IPS-NIHi7 (cell line): ENCODE measurements at regions not wholly inside any gene's neighbourhood (a gene's known extent, or its start where the extent isn't known, plus 50 kb on each side); places are given as distances from the start of the nearest gene placed in this dataset.
"Not testable (repeated sequence)": the region's sequence is repeated elsewhere in the genome, so short reads cannot be mapped to it uniquely, and the experiment has no call there.

Source experiments
- DNase-seq: peaks from one replicate; pipeline ENCODE4 v3.0.0; 2012; ENCODE audit warnings: mixed read lengths; ENCODE audit errors: extremely low spot score

DNA sequence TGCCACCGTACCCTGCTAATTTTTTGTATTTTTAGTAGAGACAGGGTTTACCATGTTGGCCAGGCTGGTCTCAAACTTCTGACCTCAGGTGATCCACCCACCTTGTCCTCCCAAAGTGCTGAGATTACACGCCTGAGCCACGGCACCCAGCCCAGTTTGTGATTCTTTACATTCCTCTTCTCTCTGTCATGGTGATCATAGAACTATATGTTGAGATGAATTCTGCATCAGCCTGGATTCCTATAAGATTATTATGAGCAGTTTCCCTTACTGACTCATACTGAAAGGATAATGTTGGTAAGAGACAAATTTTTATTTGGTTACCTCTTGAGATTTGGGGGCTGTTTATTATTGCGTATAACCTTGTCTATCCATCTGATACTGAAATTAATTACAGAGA is 121.5 kb upstream of the CSNK1A1L start:
- no peak for DNase-seq

DNA sequence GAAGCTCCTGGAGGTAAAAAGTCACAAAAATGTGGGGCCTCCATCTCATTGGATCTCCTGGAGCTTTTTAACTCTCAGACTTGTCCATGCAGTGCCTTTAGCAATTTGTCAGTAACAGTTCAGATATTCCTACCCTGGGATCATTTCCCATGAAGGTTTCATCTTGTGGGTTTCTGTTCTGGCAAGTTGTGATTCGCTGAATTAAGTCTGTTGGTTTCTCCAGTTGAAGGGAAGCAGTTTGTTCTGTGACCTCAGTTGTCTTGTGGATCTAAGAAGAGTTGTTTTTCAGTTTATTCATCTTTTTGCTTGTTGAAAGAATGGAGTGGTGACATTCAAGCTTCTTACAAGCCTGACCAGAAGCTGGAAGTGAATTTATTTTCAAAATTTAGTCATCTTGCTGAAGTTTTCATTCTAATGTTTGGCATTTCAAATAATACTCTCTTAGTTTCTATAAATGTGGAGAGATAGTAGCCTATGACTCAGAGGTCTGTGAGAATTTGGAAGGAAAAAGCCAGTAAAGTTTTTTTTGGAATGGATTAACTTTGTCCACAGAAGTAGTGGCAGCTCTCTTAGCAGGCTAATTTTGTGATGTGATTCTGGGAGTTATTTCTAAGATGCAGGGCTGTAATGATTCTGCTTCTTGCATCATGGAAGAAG is 120.1 kb upstream of the CSNK1A1L start:
- no peak for DNase-seq

DNA sequence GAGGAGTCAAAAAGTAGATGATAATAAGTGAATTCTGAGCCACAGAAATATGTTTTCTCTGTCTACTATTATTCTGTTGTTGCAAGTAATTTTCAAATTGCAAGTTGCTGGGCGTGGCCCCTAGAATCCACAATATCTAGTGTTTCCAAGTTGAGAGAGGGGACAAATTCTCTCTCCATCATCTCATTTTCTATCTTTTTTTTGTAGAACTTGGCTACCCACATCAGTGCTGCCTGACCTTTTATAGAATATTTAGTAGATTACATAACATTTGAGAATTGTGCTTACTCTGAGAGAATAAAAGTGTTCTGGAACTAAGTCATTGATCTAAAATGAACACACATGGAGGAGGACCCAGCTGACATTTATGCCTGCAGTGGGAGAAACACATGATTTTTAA is 110.9 kb upstream of the CSNK1A1L start:
- DNase-seq: no peak

DNA sequence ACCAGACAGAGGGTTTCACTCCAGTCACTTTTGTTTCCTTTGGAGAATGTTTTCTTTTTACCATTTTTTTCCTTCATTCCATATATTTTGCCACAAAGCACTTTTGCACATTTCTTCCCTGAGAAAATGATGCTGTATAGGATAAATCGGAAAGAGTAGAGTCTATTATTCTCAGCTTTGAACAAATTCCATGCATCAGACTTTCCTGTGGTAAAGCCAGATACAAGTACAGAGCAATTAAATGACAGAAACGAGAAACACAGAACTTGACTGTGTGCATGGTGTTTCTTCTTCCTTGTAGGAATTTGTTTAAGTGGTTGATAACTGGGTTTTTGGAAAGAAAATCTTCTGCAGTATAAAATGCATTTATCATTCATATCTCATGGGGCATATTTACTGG is 107.4 kb upstream of the CSNK1A1L start:
- DNase-seq: no peak

DNA sequence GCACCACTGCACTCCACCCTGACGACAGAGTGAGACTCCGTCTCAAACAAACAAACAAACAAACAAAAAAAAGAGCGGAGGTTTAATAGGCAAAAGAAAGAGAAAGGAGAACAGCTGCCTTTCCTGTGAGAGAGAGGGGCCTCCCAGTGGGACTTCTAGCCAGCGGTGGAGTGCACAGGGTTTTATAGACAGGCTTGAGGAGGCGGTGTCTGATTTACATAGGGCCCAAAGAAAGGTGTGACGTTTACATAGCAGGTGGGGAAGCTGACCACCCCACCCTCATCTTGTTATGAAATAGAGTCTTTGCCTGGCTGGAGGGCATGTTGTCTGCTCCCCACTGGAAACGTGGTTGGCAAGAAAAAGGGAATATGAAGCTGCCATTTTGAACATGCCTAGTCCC is 106.0 kb upstream of the CSNK1A1L start:
- no peak for DNase-seq

DNA sequence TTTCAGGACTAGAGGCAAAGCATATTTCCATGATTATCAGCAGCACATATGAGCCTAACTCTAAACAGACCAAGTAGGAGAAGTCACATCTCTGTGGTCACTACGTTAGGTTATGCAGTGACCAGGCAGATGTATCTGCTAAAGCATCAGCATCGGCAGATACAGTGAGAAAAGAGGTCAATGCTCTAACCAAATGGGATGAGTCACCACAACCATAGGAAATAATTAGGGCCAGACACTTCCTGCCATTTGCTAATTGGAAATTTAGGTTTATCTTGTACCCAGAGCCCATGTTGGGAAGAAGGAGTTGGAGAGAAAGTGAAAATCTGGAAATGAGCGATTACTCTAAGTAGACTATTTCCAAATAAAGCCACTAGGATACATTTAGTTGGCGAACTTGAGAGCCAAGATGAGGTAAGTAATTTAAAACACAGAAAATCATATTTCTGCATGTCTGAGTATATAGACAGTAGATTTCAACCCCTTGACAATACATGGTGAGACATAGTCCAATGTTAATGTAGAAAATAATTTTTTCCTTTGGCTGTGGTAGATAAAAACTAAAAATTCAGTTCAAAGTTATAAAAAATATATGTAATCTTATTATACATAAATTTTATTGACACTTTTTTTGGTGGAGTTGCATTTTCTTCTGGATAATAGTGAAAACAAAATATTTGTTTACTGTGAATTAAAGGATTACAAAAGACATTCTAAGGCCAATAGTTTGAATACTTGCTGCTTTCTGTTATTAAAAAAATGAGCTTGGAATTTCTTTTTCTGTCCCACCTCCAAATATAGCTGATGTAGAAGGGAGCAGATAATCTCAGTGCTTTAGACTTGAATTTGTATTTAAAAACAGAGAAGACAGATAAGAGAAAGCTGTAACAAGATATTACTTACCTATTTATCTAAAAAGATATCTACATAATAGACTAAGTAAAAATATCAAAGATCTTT is 104.4 kb upstream of the CSNK1A1L start:
- DNase-seq: no peak

DNA sequence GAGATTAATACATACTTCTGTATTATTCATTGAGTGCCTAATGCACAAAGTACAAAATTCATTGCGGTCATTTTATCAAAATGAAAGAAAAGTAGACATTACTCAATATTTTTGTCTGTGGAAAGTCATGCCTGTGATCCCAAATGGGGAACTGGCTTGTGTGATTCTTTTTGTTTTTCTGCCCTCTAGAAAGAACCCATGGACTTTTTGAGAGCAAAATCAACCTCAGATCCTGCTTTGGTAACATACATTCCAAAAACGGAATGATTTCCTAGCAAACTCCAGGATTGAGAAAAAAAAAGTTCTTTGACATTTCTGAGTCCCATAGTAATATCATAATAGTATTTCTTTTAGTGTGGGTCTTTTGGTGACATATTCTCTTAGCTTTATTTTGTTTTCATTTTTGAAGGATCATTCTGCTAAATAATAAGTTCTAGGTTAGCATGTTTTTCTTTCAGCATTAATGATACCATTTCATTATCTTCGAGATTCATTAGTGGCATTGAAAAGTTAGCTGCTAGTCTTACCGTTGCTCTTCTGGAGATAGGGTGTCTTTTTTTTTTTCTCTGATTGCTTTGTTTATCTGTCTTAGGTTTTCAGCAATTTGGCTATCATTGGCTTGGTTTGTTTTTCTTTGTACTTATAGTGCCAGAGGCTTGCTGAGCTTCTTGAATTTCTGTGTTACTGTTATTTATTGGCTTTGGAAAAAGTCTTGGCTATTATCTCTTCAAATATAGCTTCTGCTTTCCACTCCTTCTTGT is 102.4 kb upstream of the CSNK1A1L start:
- no peak for DNase-seq

DNA sequence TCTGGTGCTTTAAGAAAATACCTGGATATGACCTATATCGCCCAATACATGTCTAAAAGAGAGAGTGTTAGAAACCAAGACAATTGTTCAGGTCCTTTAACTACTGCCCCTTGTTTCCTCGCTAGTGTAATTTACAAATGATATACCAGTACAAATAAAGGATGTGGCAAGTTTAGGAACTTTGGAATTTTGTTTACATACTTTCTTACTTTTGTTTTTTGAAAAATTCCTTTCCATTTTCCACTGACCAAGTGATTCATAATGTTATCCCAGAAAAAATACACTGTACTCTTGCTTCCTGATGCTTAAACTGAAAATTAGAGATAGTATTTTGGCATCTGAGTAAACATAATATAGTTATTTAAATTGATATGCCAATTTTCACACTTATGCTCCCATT is 96.8 kb upstream of the CSNK1A1L start:
- DNase-seq: no peak

DNA sequence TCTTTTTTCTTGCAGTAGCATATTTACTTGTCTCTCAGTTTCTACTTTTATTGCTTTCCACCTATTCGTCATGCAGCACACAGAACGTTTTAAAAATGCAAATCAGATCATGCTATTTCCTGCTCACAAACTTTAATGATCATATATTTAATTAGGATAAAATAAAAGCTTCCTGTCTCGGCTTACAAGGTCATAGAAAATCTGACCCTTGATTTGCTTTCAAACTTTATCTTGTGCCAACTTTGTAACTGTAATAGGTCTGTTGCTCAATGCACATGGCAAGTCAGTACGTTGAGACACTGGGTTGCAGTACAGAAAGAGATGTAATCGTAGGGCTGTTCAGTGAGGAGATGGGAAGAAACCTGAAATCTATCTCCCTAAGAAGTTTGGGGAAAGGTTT is 95.6 kb upstream of the CSNK1A1L start:
- no peak for DNase-seq

DNA sequence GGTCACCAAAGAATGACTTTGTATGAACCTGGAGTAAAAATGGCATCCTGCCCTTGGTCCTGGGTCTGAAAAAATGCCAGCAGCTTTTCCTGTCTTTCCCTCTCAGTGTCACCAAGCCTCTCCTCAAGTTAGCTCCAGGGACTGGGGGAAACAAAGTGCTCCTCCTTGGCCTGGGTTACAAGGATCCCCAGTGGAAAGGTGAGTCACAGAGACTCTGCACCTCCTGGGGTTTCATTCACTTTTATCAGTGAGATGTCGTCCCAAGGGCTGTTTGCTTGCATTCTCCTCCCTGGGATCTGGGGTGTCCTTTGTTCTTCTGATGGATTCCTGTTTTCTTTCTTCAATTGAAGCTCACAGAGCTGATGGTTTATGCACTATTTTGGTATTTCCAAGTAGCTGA is 93.2 kb upstream of the CSNK1A1L start:
- DNase-seq: peak; percentile 51

DNA sequence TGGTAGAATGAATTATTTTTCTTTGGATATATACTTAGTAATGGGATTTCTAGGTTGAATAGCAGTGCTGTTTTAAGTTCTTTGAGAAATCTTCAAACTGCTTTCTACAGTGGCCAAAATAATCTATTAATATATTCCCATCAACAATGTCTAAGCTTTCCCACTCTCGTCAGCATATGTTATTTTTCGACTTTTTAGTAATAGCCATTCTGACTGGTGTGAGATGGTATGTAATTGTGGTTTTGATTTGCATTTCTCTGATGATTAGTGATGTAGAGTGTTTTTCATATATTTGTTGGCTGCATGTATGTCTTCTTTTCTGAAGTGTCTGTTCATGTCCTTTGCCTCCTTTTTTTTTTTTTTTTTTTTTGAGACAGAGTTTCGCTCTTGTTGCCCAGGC is 90.2 kb upstream of the CSNK1A1L start:
- no peak for DNase-seq

DNA sequence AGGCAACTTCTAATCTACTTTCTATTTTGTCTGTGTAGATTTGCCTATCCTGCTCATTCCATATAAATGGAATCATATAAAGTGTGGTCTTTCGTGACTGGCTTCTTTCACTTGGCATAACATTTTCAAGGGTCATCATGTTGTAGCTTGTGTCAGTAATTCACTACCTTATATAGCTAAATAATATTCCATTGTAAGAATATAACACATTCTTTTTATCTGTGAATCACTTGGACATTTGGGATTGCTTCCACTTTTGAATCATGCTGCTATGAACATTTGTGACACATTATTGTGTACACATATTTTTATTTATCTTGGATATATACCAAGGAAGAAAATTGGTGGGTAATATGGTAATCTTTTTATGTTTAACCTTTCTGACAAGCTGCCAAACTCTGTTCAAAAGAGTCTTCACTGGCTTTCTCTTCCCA is 89.0 kb upstream of the CSNK1A1L start:
- no peak for DNase-seq

DNA sequence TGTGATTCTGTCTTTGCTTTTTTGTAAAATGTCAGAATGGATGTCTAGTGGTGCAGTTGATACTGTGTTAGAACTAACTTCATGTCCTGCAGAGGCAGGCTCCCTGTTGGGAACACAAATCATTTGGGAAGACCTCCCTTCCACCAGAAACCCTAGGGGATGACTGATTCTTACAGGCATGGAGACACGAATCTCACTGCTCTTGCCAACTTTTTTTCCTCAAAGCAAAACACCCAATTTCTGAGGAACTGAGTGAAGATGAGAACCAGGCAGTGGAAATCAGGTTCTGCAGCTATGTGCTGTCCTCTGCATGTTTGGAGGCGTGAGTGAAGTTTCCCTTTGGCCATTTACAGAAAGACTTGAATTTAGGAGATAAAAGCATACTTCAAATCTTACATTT is 87.5 kb upstream of the CSNK1A1L start:
- DNase-seq: no peak

DNA sequence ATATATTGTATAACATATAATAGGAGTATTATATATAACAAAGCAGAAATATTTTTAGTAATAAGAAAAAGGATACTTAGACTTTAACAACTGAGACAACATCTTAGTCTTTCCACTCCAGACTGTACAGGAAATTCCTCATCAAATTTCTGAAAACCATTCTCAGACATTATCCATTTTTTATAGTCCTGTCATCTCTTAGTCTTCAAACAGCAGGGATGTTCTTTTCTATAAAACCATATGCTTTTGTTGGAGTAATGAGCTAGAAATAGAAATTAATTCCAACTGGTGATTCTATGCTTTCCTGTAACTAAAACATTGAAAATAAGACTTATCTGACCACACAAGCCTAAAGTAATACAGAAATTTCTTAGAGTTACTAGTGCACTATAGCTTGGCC is 82.2 kb upstream of the CSNK1A1L start:
- no peak for DNase-seq

DNA sequence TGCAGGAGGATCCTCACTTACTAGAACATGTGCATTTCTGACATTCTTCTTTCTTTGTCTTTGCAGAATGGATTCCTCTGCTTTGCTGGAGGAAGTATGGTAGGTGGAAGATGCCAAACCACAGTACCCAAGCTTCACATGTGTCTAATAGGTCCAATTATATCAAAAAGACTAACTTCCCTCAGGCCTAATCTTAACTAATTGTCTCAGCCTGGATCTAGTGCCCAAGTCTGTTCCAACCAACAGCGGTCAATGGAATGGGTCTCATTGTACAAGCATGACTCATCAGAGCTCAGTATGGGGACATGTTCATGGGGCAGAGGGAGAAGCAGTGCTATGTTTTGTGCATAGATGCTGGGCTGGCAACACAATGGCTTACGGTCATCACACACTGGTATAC is 81.6 kb upstream of the CSNK1A1L start:
- no peak for DNase-seq

DNA sequence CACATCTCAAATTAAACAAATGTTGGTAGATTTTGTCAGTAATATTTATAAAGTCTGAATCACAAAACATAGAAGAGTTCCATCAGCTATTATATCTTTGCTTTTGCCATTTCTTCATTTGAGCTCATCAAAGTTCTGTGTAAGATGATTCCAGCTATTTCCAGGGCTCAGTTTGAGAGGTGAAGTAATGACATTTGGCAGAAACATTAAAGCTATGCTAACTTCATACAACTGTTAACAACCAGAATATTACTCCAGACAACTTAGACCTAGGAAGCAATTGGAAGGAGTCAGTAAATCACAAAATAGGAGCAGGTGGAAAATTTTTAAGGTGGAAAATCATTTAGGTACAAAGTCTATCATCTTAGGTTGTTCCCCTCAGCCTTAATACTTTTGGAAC is 76.2 kb upstream of the CSNK1A1L start:
- no peak for DNase-seq

DNA sequence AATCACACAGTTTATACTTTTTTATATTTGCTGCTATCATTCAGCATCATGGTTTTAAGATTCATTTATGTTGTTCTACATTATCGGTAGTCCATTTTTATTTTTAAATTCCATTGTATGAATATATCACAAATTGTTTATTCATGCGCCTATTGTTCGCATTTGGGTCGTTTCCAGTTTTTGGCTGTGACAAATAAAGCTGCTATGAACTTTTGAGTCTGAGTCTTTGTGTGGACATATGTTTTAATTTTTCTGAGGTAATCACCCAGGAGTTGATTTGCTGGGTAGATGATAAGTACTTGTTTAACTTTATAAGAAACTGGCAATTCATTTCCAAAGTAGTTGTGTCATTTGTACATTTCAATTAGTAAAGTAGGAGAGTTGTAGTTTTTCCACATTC is 74.2 kb upstream of the CSNK1A1L start:
- DNase-seq: no peak

DNA sequence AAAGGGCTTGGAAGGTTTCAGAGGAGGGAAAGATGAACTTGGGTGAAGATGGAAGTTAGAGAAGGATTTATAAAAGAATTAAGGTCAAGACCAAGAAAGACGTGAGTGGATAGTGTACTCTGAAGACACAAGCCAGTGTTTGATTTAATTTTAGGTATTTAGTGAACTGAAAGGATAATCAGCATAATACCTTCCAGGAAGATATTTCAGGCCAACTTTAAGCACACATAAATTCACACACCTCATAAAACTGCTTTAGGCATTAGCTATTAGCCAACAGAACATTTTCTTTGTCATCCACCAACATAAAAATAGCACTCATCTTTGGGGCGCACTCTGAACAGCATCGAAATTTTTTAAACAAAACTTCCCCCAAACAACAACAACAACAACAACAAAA is 71.7 kb upstream of the CSNK1A1L start:
- DNase-seq: no peak

DNA sequence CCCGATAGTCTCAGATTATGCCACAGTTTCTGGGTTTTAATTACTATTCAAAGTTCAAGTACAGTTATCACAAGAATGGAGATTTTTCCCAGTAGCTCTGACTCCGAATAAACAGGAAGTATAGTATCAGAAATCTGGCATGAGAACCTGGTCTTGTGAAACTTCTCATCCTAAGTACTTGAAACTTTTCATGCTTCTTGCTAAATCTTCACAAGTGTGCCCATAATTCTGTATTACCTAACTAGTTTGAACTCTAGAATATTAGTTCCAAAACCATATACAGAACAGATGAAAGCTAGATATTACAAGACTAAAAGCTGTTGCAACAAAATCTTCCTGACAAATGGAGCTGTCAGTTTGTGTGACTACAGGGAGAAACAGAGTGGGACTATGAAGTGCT is 70.5 kb upstream of the CSNK1A1L start:
- no peak for DNase-seq

DNA sequence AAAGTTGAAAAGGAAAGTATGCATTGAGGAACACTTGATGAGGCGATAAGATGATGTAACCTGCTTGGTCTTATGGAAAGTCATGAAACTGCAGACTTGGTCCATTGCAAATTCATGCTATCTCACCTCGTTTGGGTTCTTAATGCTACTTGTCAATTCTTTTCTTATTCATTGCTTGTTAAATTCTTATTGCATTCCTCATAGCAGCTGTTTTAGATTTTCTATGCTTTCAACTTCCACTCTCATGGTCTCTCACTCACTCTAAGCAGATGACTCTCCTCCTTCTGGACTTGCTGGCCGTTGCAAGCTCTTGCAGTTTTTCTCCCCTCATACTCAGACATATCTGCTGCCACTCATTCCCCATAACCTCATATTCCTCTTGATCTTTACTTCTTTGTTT is 67.8 kb upstream of the CSNK1A1L start:
- DNase-seq: no peak

DNA sequence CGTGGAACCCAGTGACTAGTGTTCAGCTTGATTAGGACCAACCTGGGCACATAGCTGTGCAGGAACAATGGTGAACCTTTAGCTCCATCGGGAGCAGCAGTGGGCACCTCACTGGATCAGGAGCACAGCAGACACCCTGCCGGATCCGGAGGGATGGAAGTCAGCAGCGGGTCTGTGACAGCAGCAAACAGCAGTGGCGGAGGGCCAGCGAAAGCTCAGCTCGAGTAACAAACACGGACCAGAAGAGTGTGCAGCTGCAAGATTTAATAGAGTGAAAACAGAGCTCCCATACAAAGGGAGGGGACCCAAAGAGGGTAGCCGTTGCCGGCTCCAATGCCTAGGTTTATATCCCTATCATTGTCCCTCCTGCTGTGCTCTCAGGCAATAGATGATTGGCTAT is 66.8 kb upstream of the CSNK1A1L start:
- not testable (repeated sequence) for DNase-seq

DNA sequence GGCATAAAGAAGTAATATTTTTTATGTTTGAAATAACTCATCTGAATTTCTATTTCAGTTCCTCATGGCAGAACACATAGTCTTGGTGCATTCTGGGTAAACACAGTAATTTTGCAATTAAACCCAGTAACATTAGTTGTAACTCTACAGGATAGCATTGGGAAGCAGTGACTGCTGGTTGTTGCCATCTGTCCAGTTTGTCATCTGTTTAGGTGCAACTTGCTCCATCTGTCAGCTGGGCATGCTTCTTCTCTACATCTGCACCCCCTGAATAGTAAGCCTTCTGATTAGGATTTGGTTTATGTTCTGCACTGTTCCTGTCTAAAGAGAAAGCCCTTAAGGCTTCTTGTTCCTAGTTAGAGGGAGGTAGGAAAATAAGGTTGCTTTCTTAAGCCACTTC is 63.5 kb upstream of the CSNK1A1L start:
- DNase-seq: no peak

DNA sequence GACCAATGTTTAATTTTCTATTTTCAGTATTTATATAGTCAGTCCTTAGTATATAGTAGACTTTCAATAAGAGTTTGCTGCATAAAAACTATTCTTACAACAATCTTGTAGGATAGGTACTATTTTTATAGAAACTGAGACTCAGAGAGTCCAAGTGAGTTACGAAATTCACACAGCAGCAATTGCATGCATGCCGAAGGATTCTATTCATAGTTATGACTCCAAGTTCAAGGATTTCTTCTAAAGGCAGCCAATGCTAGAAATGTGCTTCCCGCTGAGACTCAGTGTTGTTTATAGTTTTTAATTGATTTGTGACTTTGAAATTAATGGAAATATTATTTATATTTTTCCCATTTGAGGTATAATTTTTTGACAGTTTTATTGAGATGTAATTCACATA is 62.7 kb upstream of the CSNK1A1L start:
- no peak for DNase-seq
